ENCODE measurements at regions not wholly inside any gene's neighbourhood (a gene's known extent, or its start where the extent isn't known, plus 50 kb on each side); places are given as distances from the start of the nearest gene placed in this dataset.

- TF ChIP-seq POLR2A (IDR thresholded peaks at IDR 0.05; ENCODE audit: borderline replicate concordance, extremely low read depth, insufficient read depth, insufficient read length) (no peak), CTCF (IDR thresholded peaks at IDR 0.05 in 2 of 3, conservative IDR thresholded peaks at IDR 0.05 in 1 of 3; ENCODE audit: borderline replicate concordance in 1 of 3, insufficient read depth in 1 of 3, low read depth in 2 of 3, low read length in 2 of 3) (no peak), ZNF274 (IDR thresholded peaks at IDR 0.05; ENCODE audit: low read depth, low read length) (no peak)
Observed at GRCh38 chr11:15748741-15749140, 607.6 kb downstream of the SOX6 start.

All from HCT116 (cell line).